A673 (cell line): ENCODE measurements at regions not wholly inside any gene's neighbourhood (a gene's known extent, or its start where the extent isn't known, plus 50 kb on each side); places are given as distances from the start of the nearest gene placed in this dataset.

ENCODE experiments used
- BruUV-seq: library from RNA; stranded (reverse); fragments of 400-500 nt; replicated peaks from 2 replicates; lab custom pipeline; 2021; lab: Mats Ljungman, UMichigan
- CTCF ChIA-PET: fragments of 300-600 bp; sonication (Branson Sonifier 250); formaldehyde crosslinking; loops from one replicate; lab custom pipeline; 2022; ENCODE audit warnings: antibody characterized with exemption; lab: Charles Lee
- POLR2A ChIA-PET: fragments of 300-600 bp; sonication (Branson Sonifier 250); formaldehyde crosslinking; loops from one replicate; lab custom pipeline; 2022; ENCODE audit warnings: antibody characterized with exemption; ENCODE audit not compliant: low non-redundant PET; lab: Charles Lee
- DNase-seq: peaks from one replicate; pipeline ENCODE4 v3.0.0-alpha.2; 2015; ENCODE audit warnings: low spot score
- H3K27ac ChIP-seq: fragments of 200-600 bp; sonication (generic); 2 replicates; pipeline ENCODE4 v1.5.1; 2016; ENCODE audit warnings: mixed run types, low read depth, mild to moderate bottlenecking, mixed read lengths, antibody characterized with exemption, low read length; ENCODE audit not compliant: poor library complexity, severe bottlenecking
- H3K27me3 ChIP-seq: fragments of 200-600 bp; sonication (generic); replicated peaks from 2 replicates; pipeline ENCODE4 v1.6.1; 2017; ENCODE audit warnings: mixed run types, low read depth, mild to moderate bottlenecking, mixed read lengths, antibody characterized with exemption, low read length; ENCODE audit not compliant: insufficient read depth, poor library complexity
- H3K36me3 ChIP-seq: fragments of 200-600 bp; sonication (generic); 2 replicates; pipeline ENCODE4 v1.6.1; 2016; ENCODE audit warnings: mixed run types, mild to moderate bottlenecking, mixed read lengths, antibody characterized with exemption, low read length; ENCODE audit not compliant: insufficient read depth, poor library complexity, severe bottlenecking
- H3K4me1 ChIP-seq: fragments of 200-600 bp; sonication (generic); 2 replicates; pipeline ENCODE4 v1.6.1; 2017; ENCODE audit warnings: mixed run types, mild to moderate bottlenecking, mixed read lengths, antibody characterized with exemption, low read length; ENCODE audit not compliant: insufficient read depth, poor library complexity, severe bottlenecking
- H3K4me3 ChIP-seq: fragments of 200-600 bp; sonication (generic); 2 replicates; pipeline ENCODE4 v1.5.1; 2016; ENCODE audit warnings: low read depth, mixed run types, mild to moderate bottlenecking, mixed read lengths, low read length; ENCODE audit not compliant: poor library complexity, severe bottlenecking
- H3K9me3 ChIP-seq: fragments of 200-600 bp; sonication (generic); 2 replicates; pipeline ENCODE4 v1.6.1; 2016; ENCODE audit warnings: mixed run types, low read depth, mild to moderate bottlenecking, mixed read lengths, antibody characterized with exemption, low read length; ENCODE audit not compliant: poor library complexity, severe bottlenecking
- CTCF ChIP-seq: fragments of 300-800, 200-600 bp; sonication (generic); conservative IDR thresholded peaks from 2 replicates; pipeline ENCODE4 v1.5.1; 2017; ENCODE audit warnings: low read depth, mild to moderate bottlenecking, antibody characterized with exemption, low read length, moderate library complexity, mixed read lengths
- EZH2 ChIP-seq: fragments of 200-600 bp; sonication (generic); IDR thresholded peaks from 2 replicates; pipeline ENCODE4 v1.6.1; 2017; ENCODE audit warnings: borderline replicate concordance, low read depth, mild to moderate bottlenecking, mixed read lengths, antibody characterized with exemption, low read length; ENCODE audit not compliant: poor library complexity, severe bottlenecking
- intact Hi-C: fragments of 100-400 bp; cut with micrococcal nuclease; formaldehyde crosslinking; loops from one replicate; pipeline ENCODE4 v1.10.0; 2022; ENCODE audit not compliant: unreplicated experiment

- no peak overlapping the region for H3K4me3 ChIP-seq
- no TSS peak for BruUV-seq
- intact Hi-C loops = no loop called here
- no peak for TF ChIP-seq CTCF
- TF ChIP-seq EZH2 = no peak
- no peak for DNase-seq
- no peaks in the 10 kb centered on the region for H3K27me3 ChIP-seq
- ChIA-PET CTCF (no interaction called here), POLR2A (no interaction called here)
- no peaks in the 10 kb centered on the region for H3K36me3 ChIP-seq
- no peaks in the 10 kb centered on the region for H3K9me3 ChIP-seq
- H3K27ac ChIP-seq = no peak overlapping the region
- no peaks in the 10 kb centered on the region for H3K4me1 ChIP-seq
Measured at GRCh38 chr4:10353110-10353509, 104.1 kb downstream of the ZNF518B start.

GRCh38 chr4:10348241-10348640 lies 109.0 kb downstream of the ZNF518B start:
- no peak for DNase-seq
- no TSS peak for BruUV-seq
- Histone ChIP-seq H3K27ac (no peak overlapping the region), H3K27me3 (no peaks in the 10 kb centered on the region), H3K9me3 (no peaks in the 10 kb centered on the region), H3K4me3 (no peak overlapping the region), H3K36me3 (no peaks in the 10 kb centered on the region), H3K4me1 (no peaks in the 10 kb centered on the region)
- POLR2A ChIA-PET = no interaction called here
- CTCF ChIA-PET = no interaction called here
- intact Hi-C loops = no loop called here
- TF ChIP-seq CTCF (no peak), EZH2 (no peak)

- Histone ChIP-seq H3K9me3 (no peaks in the 10 kb centered on the region), H3K27ac (no peak overlapping the region), H3K4me3 (no peak overlapping the region), H3K36me3 (no peaks in the 10 kb centered on the region), H3K27me3 (no peaks in the 10 kb centered on the region), H3K4me1 (no peaks in the 10 kb centered on the region)
- ChIA-PET POLR2A (no interaction called here), CTCF (no interaction called here)
- no peak for DNase-seq
- TF ChIP-seq EZH2 (no peak), CTCF (no peak)
- intact Hi-C loops = no loop called here
- BruUV-seq = no TSS peak
Measured at GRCh38 chr4:10347815-10348214, 109.4 kb downstream of the ZNF518B start.
